GM19351 (cell line): ENCODE measurements at regions not wholly inside any gene's neighbourhood (a gene's known extent, or its start where the extent isn't known, plus 50 kb on each side); places are given as distances from the start of the nearest gene placed in this dataset.
"Not testable (repeated sequence)": the region's sequence is repeated elsewhere in the genome, so short reads cannot be mapped to it uniquely, and the experiment has no call there.

Source experiments
- ATAC-seq: cut with Tn5 transposase; IDR thresholded peaks from one replicate; pipeline ENCODE4 v1.9.1; 2021; ENCODE audit warnings: mild to moderate bottlenecking, moderate library complexity; ENCODE audit not compliant: unreplicated experiment

GRCh38 chr19:27971869-27972268, 1241.1 kb downstream of the UQCRFS1 start:
- ATAC-seq = no peak

- no peak for ATAC-seq
Measured at GRCh38 chr19:27971071-27971470, 1241.9 kb downstream of the UQCRFS1 start.

- no peak for ATAC-seq
Measured at GRCh38 chr19:27966390-27966816, 1246.5 kb downstream of the UQCRFS1 start.

GRCh38 chr19:27964185-27964584, 1248.8 kb downstream of the UQCRFS1 start:
- ATAC-seq = no peak

- no peak for ATAC-seq
Measured at GRCh38 chr19:27962264-27962663, 1250.7 kb downstream of the UQCRFS1 start.

GRCh38 chr19:27955485-27956480, 1257.2 kb downstream of the UQCRFS1 start:
- no peak for ATAC-seq

GRCh38 chr19:27942607-27943006, 1270.3 kb downstream of the UQCRFS1 start:
- ATAC-seq = not testable (repeated sequence)

GRCh38 chr19:27936139-27936538, 1276.8 kb downstream of the UQCRFS1 start:
- no peak for ATAC-seq

- no peak for ATAC-seq
Measured at GRCh38 chr19:27935669-27936068, 1277.3 kb downstream of the UQCRFS1 start.

GRCh38 chr19:27929399-27929798, 1283.6 kb downstream of the UQCRFS1 start:
- ATAC-seq = no peak

- no peak for ATAC-seq
Measured at GRCh38 chr19:27925202-27925601, 1287.7 kb downstream of the UQCRFS1 start.

GRCh38 chr19:27922970-27923369, 1290.0 kb downstream of the UQCRFS1 start:
- ATAC-seq = no peak

GRCh38 chr19:27920774-27921173, 1292.2 kb downstream of the UQCRFS1 start:
- ATAC-seq = no peak

- ATAC-seq = no peak
Measured at GRCh38 chr19:27918818-27919217, 1294.1 kb downstream of the UQCRFS1 start.

GRCh38 chr19:27911122-27911898, 1301.6 kb downstream of the UQCRFS1 start:
- no peak for ATAC-seq

- ATAC-seq = no peak
Measured at GRCh38 chr19:27909861-27910260, 1303.1 kb downstream of the UQCRFS1 start.

- ATAC-seq = no peak
Measured at GRCh38 chr19:27909185-27909840, 1303.6 kb downstream of the UQCRFS1 start.

- ATAC-seq = no peak
Measured at GRCh38 chr19:27906081-27906480, 1306.9 kb downstream of the UQCRFS1 start.

GRCh38 chr19:27905074-27905473, 1307.9 kb downstream of the UQCRFS1 start:
- no peak for ATAC-seq

- ATAC-seq = no peak
Measured at GRCh38 chr19:27901078-27901477, 1311.9 kb downstream of the UQCRFS1 start.

GRCh38 chr19:27896091-27896490, 1316.9 kb downstream of the UQCRFS1 start:
- no peak for ATAC-seq
